PC-9 (cell line): ENCODE measurements at regions not wholly inside any gene's neighbourhood (a gene's known extent, or its start where the extent isn't known, plus 50 kb on each side); places are given as distances from the start of the nearest gene placed in this dataset.

Experiments
- CTCF ChIP-seq: fragments of 200-600 bp; sonication (generic); conservative IDR thresholded peaks from 2 replicates; pipeline ENCODE4 v1.6.1; 2017; ENCODE audit warnings: mixed run types, antibody characterized with exemption, mild to moderate bottlenecking, moderate library complexity
- EZH2 ChIP-seq: fragments of 200-600 bp; sonication (generic); IDR thresholded peaks from 2 replicates; pipeline ENCODE4 v1.8.0; 2017; ENCODE audit warnings: antibody characterized with exemption, low read depth

GRCh38 chr11:112481431-112481830 is 220.8 kb upstream of the PLET1 start:
- no peak for TF ChIP-seq EZH2
- no peak for TF ChIP-seq CTCF
